RKO (cell line): ENCODE measurements at regions not wholly inside any gene's neighbourhood (a gene's known extent, or its start where the extent isn't known, plus 50 kb on each side); places are given as distances from the start of the nearest gene placed in this dataset.

Source experiments
- DNase-seq: peaks from one replicate; pipeline ENCODE4 v3.0.0-alpha.2; 2016; ENCODE audit warnings: low spot score

DNA sequence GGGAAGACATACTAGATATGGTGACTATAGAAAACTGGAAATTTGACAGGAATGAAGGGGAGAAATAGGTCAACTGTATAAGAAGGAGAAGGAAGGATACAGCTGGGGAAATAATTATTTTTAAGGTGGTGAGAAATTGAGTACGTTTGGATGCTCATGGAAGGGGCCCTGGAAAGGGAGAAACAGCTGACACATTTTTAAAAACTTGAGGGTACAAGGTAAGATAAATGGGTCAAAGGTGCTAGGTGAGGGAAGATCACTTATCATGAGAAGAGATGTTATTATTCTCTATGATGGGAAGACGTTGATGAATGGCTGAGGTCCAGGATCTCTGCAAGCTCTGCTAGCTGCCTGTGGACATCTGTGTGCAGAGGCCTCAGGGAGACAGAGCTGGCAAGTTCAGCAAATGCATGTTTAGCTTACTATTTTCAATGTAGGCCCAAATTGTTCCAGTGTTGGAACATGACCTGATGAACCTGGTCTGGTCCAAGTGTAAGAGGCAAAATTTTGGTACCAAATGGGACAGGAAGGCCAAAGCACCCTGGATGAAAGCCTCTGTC lies 181.7 kb downstream of the MTRR start:
- DNase-seq, result no peak

DNA sequence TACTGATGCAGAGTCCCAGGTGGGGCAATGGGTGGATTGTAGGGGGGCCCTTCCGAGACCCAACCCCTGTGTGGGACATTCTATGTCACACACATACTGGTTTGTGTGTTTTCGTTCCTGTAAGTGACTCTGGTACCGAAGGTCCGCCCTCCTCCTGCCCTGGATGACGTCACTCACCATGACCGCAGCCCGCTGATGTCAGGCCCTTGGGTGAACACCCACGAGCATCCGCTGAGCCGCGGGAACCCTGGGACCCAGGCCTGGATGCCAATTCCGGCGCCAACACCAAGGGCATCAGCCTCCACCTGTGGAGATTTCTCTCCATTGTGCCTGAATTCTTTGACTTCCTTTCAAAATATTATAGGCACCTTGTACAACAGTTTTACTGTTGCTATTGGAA lies 184.3 kb downstream of the MTRR start:
- DNase-seq, result no peak

DNA sequence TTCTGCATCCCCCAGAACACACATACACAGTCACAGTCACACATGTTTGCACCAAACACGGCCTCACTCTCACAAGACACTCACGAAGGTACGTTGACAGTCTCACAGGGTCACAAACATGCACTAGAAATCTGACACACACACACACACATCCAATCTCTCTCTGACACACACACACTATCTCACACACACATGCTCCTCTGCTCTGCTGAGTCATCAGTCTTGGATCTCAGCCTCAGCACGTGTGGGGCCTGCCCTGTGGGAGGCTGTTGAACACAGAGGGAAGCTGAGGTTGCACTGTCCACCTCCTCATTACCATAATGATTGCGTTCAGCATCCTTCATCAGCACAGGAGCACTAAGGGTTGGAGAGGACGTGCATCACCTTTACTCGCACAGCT lies 188.8 kb downstream of the MTRR start:
- peak; percentile 18 for DNase-seq

DNA sequence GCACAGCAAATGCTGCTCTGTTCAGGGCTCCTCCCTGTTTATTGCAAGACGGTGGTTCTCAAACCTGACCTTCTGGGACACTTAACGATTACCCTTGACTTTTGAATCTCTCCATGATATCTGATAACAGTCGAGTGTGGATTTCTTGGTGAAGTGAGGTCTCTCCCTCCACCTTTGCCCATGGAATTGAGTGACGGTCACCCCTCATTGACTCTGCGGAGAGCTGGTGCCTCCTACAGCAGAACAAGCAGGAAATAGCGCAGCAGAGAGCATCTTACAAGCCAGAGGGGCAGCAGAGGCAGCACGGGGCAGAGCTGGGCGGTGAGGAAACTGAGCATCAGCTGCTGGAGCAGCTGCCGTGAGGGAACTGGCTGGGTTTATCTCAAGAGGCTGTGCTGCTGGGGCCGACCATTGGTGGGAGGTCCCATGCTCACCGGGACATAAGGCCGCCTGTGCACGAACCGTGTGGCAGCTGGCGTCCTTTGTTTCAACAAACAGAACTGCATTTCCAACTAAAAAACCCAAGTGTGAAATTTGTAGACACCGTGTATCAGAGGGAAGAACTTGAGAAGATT lies 189.8 kb downstream of the MTRR start:
- DNase-seq, result no peak

DNA sequence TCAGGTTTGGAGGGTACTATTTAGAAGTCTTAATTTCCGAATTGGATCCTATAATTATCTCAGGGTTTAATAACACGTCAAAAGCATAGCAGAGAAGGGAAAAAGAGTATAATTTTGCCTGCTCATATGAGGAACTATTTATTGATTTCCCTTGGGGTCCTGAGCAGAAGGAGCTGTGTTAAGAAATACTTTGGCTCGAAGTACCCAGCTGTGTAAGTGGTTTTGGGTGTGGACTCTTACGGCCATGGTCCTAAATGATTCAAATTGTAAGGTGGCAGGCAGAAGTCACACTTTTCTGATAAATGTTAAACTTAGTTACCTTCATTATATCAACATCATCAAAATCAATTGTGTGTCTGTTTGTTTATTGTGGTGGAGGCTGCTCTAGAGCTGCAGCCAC lies 190.4 kb downstream of the MTRR start:
- DNase-seq, result no peak

DNA sequence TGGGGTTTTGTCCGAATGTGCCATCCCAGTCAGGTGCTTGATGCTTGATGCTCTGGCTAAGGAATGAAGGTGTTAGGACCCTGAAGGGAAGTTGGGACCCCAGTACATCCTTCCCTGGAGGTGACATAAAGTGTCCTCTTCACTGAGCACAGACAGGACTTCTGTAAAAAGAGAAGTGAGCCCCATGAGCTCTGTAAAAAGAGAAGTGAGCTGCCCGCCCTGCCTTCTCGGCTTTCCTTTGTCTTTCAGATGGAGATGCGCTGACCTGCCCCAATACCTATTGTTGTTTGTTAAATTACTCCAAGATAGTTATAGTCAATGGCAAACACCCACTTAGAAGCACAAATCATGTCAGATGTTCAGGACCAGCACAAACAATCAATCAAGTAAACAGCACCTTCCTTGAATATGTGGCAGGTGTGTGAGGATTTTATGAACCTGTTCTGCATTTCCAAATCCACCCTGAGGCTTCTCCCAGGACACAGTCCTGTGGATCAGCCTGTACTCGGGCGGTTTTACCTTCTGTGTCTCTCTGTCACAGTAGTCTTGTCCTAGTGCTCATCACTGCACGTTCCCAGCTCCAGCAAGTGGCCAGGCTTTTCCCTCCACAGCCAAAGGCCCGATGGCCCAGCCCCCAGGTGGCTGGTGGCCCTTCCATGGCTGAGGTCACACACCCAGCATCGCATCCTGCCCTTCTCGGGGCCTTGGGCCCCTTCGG lies 191.4 kb downstream of the MTRR start:
- DNase-seq, result no peak

DNA sequence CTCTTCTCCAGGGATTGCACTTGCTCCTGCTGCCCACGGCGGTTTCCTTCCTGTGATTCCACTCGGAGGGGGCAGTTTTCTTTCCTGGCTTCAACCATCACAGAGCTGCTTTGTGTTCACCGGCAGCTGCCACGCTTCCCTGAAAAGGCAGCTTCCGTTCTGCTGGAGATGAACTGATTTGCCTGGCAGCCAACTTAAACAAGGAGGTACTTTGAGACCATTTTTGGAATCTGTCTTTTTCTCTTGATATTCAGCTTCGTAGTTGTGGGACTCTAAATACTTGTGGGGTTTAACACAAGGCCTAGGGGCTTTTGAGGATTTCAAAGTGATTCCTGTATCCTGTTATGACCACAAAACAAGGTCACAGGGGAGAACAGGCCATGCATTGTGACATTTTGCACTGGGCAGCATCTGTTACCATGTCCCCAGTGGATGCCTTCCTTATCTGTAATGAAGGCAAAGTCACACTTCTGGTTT lies 192.0 kb downstream of the MTRR start:
- DNase-seq, result no peak

DNA sequence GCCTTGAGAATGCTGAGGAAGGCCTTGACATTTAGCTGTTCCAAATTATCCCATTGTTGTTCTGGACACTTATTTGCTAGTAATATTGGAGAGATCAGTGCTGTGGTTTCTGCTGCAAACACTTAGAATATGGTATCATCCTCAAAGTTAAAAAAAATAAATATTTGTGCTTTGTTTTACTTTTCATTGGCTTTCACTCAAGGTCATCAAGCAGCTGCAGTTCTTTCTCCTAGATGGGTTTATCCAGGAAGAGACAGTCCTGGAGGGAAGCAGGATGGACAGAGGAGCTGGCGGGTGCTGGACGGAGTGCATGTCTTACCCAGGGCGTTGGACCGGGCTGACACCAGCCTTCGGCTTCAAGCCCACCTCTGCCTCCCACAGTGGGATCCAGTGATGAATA lies 193.6 kb downstream of the MTRR start:
- no peak for DNase-seq

DNA sequence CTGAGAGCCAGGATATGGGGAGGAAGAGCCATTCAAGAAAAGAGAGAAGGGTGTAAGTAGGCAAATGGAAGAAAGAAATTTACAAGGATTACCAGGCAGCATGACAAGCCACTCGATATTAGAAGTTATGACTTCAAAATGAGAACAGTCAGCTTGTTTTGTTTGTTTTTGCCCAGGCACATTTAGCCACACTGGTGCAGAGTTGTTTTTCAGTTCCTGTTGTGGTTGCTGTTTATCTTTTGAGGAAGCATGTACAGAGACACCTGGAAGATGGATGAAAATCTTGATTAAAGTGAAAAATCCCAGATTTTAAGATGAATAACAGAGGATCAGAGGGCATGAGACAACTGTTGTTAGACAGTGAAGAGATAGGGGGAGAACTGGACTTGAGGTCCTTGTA lies 199.1 kb downstream of the MTRR start:
- DNase-seq, result no peak

DNA sequence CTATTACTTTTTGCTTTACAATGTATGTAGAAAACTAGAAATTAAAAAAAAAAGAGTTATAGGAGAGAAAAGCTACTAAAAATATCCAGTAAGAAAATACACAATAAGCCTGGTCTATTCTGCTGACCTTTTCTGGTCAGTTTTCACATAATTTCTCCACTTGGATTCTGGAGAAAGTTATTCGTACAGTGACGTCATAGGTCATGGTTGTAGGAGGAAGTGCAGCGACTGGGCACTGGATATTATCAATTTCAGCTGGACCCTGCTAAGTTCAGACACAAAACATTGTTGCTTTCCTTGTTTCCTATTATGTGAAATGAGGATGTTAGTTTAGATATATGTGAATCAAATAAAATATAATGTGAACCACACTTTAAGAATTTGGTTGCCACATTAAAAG lies 201.2 kb downstream of the MTRR start:
- DNase-seq, result no peak

DNA sequence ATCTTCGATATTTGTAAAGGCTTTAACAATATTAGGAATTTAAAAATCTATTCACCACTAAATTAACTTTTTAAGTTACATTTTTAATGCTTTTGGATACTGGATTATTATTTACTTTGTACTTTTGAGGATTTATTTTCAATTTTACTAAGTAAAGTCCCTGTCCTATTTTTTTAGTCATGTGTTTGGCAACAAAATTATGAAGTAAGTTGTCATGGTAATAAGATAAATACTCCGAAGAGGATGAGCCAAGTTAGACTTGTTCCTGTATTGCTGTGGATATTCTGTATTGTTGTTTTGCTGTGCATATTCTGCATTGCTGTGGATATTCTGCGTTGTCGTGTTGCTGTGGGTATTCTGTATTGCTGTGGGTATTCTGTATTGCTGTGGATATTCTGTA lies 210.1 kb downstream of the MTRR start:
- no peak for DNase-seq

DNA sequence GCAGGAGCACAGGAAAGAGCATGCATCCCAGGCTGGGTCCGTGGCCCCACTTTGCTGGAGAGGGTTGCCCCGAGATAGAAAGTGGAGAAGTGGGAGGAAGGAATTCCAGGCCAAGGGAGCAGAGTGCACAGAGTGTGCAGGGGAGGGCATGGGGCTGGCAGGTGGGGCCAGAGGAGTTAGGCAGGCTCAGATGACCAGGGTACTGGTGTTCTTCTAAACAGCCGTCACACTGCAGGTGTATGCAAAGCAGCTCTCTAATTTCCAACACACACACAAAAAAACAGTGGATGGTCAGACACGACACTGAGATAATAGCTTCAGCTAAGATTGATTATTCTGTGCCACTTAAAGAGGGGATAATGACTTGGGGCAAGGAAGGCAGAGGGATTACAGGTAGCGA lies 212.2 kb downstream of the MTRR start:
- no peak for DNase-seq

DNA sequence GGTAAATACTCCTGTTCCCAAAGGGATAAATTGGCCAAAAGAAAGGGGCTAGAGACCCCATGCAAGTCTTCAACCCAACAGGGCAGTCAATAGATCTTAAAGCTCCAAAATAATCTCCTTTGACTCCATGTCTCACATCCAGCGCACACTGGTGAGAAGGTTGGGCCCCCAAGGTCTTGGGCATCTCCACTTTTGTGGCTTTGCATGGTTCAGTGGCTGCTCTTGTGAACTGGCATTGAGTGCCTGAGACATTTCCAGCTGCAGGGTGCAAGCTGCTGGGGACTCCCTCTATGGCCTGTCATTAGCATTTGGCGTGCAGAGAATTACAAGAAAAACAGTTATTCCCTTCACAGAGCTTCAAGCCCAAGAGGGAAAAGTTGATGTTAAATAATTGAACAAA lies 224.7 kb downstream of the MTRR start:
- DNase-seq, result no peak

DNA sequence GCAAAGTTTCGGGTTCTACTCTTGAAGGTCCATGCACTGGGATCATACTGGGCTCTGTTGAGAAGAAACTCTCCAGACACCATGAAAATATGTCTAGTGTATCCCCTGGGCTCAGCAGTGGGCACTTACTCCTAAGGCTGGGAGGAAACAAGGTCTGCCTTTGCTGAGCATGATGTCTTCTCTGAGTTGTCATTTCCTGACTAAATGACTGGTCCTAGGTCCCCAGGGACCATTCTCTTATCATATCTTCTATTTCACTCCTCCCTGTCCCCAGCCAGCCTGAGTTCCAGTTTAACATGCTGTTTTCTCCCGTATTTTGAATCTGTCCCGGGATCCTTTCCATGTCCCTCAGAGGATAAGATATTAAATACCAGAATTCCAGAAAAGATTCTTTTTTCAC lies 225.4 kb downstream of the MTRR start:
- no peak for DNase-seq

DNA sequence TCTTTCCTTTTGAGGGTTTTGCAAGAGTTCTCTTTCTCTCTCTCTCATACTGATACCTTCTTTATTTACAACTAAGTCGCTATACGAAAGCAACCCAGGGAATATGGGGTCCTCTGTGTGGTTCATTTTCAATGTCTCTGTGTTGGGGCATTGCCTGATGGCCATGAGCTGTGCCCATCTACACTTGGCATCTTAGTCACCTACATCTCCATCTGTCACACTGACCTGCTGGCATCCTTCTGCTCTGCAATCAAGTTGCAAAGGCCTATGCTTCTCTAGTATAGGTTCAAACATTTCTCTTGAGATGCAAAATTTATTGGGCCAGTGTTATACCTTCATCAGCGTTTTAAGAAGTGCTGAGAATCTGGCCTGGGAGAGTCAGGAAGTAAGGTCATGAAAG lies 228.2 kb downstream of the MTRR start:
- no peak for DNase-seq

DNA sequence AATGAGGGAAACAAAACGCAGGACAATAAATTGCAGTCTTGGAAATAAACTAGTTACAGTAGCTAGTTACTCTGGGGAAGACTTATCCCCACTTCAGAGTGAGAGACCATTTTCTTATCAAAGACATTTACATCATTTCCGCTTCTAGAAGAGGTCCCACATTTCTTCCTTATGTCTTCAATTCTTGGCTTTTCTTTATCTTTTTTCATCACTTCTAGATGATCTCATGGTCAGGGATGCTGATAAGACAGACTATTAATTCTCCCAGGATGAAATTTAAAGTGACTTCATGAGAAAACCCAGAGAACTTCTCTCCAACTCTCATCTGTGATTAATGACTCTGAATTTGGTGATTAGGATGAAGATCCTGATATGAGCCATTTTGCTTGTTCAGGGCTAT lies 229.1 kb downstream of the MTRR start:
- DNase-seq, result no peak

DNA sequence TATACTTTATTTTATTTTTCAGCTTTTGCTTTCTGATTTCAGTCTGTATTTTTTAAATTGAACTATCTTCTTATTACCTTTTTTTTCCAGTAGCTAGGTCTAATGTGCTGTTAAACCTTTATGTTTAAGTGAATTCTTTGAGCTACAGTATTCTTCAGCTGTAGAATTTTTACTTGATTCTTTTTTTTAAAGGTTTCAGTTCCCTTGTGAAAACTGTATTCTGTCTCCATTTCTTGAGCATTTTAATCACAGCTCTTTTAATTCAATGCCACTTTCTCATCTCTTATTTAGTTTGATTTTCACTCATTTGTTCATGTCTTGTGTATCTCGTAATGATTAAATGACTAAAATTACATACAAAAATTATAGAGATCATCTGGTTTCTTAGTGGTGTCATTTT lies 233.8 kb downstream of the MTRR start:
- no peak for DNase-seq

DNA sequence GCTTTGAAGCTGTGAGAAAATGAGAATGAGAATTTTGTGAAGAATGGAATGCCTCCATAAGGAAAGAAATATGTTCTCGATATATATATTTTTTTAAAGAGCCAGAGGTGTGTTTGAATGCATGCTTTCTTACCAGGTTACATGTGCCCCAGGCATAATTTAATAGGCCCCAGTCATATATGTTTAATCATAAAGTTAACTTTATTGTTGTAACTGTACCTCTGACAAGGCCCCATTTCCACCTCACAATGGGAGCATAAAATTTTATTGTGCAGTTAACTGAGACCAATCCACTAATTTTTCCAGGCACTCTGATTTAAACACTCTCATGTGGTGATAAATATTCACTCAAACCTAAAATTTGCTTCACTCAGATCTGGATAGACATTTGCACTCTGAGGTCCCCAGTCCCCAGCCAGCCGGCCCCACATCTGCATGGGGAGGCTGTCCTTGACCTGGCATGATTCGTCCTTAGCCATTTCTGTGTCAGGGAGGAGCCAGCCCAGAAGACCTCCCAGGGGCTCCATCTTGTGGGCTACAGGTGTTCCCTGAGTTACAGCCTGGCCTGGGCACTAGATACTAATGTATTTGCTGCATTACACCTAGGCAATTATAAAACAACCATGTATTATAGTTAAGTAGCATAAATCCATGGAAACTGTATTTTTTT lies 245.8 kb downstream of the MTRR start:
- no peak for DNase-seq

DNA sequence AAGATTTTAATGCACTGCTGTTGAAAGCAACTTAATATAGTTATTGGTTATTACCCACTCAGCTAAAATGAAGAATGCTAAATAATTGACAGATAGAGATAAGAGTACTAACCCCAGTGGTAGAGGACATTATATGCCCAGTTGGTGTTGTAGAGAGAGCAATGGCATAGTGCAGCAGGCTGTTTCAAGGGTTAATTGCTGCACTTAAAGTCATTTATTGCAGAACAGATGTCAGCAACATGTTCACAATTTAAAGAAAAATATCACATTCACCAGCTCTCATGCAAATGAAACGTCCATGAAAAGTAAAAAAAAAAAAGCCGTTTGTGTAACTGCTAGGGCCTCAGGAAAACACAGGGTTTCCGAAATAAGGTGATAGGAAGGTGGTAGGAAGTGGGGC lies 254.6 kb downstream of the MTRR start:
- DNase-seq, result no peak

DNA sequence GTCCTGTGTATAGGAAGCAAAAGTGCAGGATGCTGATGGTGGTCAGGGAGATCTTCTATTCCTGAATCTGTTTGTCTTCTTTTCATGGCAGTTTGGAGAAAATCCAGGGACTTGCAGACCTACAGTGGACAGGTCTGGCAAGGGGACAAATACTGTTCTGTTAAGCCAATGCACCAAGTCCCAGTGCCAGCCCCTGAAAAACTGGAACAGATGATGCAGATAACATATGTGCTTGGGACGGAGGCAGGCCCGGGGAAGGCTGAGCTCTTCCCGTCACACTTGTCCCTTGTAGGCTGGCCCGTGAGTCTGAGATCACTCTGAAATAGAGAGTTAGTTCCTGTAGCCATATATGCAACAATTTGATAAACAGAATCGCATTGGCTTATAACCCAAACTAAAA lies 265.7 kb downstream of the MTRR start:
- no peak for DNase-seq

DNA sequence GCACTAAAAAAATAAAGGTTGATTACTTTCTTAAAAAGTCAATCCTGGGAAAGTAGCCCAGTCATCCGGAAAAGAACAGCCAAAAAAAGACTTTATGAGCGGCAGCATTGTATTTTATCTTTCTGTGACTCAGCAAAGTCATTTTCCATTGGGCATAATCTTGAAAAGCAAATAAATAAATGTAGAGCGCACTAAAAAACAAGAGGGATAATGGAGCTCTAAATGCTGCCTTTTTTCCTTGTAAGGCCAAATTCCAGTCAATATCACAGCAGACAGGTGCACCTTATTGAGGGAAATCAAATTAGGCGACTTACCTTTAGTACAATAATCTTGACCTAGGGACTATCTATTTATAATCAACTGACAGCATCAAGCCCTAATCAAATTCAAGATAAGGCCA lies 266.8 kb downstream of the MTRR start:
- DNase-seq, result no peak

DNA sequence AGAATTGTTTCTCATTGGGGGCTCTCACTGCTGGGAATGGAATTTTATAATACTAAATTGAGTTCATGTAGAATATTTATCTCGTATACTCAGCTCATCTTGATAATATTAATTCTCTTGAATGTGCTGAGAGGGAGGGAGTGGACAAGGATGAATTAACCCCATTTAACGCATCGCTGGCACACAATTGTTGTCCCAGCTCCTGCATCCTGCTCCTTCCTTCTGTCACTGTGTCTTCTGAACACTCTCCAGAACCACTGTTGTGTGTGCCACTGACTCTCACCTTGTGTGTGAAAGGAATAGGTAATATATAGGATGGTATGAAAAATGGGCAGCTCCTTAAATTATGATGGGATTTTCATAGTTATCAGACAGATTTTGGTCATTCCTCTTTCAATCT lies 267.3 kb downstream of the MTRR start:
- DNase-seq, result no peak

DNA sequence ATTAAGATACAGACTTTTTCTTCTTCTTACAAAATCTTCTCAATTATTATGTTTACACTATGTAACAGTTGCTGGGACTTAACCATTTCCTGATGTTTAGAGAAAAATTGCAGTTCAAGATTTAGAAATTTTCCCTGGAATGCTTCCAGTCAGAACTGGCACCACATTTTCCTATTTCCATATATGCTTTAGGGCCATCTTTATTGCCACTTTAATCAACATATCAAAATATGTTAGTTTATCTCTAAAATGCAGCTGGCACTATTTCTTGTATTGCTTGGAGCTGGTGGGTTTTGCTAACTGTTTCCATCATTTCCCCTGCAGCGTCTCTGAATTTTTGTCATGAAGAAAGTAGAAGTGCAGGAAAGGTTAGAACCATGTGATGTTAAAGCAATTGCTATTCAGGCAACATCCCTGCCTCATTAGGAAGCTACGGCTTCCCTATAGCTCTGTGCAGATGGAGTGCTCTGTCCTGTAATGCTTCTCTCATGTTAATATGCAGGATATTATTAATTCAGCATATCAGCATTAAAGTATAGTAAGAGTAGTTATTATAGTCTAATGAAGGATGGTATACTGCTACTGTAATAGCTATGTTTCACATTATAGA lies 269.1 kb downstream of the MTRR start:
- DNase-seq, result no peak
